T47D (cell line): ENCODE measurements at regions not wholly inside any gene's neighbourhood (a gene's known extent, or its start where the extent isn't known, plus 50 kb on each side); places are given as distances from the start of the nearest gene placed in this dataset.
"Not testable (repeated sequence)": the region's sequence is repeated elsewhere in the genome, so short reads cannot be mapped to it uniquely, and the experiment has no call there.

Source experiments
- DNase-seq, 2 experiments: peaks; one replicate each; pipeline versions ENCODE4 v3.0.0 to v3.0.0-alpha.2; 2011 to 2012; ENCODE audit warnings: low read depth in 1 of 2, low spot score in 1 of 2
- JUND ChIP-seq: IDR thresholded peaks from 2 replicates; pipeline ENCODE4 v1.6.1; 2012; ENCODE audit warnings: low read depth
- in situ Hi-C: cut with HindIII; loops from 2 replicates; pipeline ENCODE4 v1.10.0; 2016; ENCODE audit warnings: low sequenced_read_pairs, low pct_unique_long_range_greater_than_20kb

DNA sequence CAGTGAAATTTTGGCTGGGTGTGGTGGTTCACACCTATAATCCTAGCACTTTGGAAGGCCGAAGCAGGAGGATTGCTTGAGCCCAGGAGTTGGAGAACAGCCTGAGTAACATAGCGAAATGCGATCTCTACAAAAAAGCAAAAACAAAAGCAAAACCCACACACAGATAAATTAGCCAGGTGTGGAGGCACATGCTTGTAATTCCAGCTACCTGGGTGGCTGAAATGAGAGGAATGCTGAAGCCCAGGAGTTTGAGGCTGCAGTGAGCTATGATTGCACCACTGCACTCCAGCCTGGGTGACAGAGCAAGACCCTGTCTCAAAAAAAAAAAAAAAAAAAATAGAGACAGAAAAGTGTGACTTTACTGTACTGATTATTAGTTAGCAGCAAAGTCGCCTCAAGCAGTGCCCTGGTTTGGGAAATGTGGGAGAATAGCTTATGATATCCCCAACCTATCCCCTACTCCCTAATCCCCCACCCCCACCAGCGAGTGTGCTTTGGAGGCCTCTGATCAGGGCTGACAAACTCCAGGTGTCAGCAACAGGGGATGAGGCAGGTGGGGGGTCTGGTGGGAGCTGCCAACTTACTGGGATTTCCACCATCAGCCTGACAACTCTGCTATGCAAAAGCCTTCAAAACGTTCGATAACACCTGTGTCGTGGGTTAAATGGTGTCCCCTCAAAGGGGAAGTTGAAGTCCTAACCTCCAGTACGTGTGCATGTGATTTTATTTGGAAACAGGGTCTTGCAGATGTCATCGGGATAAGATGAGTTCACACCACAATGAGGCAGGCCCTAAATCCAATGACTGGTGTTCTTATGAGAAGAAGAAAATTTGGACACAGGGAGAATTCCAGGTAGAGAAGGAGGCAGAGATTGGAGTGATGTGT is 124.7 kb upstream of the SDK1 start:
- no peak for TF ChIP-seq JUND
- DNase-seq = no peak
- in situ Hi-C loops = no loop called here

DNA sequence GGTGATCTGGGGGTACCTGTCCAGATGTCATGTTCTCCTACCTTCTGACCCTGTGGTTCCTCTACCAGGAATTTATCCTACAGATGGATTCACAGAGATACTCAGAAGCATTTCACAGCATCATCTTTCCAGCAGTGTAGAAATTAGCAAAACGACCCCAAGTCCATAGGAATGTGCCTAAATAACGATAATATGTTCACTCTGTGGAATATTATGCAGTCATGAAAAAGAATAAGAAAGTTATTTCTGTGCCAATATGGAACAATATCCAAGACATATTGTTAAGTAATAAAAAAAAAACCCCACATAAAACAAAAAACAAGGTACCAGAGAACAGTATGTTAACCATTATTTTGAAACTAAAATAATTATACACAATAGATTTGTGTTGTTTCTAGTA is 123.8 kb upstream of the SDK1 start:
- DNase-seq = no peak
- in situ Hi-C loops = no loop called here
- TF ChIP-seq JUND = no peak

DNA sequence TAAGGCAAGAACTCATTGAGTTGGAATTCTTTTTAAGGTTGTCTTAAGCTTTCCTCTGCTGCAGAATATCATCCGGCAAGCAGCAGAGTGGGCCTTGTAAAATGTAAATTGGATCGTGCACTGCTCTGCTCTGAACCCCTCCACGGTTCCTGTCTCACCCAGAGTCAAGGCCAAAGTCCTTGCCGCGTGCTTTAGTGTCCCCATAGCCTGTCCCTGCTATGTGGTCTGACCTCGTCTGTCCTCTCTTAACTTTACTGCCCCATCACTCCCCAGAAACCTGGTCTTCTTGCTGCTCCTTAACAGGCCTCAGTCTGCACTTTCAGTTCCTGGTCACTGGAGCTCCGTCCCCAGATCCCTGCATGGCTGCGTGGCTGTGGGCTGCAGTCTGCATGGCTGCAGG is 121.6 kb upstream of the SDK1 start:
- no peak for DNase-seq
- TF ChIP-seq JUND = no peak
- in situ Hi-C loops = no loop called here

- DNase-seq = no peak
- TF ChIP-seq JUND = no peak
- in situ Hi-C loops = no loop called here
Measured at GRCh38 chr7:3180604-3181003, 120.4 kb upstream of the SDK1 start.

- DNase-seq, in situ Hi-C loops: not testable (repeated sequence)
Measured at GRCh38 chr7:3182055-3182454, 119.0 kb upstream of the SDK1 start.

DNA sequence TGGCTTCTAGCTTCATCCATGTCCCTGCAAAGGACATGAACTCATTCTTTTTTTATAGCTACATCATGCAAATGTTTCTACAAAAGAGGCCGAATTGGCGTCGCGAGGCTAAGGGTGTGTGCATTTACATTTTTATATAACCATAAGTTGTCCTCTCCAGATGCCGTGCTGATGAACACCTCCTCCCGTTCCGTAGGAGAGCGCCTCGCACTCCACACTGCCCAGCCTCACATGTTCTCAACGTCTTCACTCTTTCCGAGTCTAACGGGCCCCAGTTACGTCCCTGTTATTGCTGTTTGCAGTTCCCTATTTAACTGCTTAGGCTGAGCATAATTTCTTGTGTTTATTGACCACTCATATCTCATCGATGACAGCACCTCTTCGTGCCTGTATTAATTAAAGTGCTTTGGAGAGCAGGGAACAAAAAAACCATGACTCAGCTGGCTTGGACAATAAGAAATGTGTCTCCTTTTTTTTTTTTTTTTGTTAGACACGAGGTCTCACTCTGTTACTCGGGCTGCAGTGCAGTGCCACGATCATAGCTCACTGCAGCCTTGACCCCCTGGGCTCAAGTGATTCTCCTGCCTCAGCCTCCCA is 113.5 kb upstream of the SDK1 start:
- in situ Hi-C loops = no loop called here
- DNase-seq = no peak
- no peak for TF ChIP-seq JUND

GRCh38 chr7:3188946-3189345 is 112.1 kb upstream of the SDK1 start:
- no peak for DNase-seq
- no peak for TF ChIP-seq JUND

GRCh38 chr7:3191548-3191947 is 109.5 kb upstream of the SDK1 start:
- in situ Hi-C loops = no loop called here
- DNase-seq = no peak
- no peak for TF ChIP-seq JUND

More at GRCh38 chr7:3188946-3189345, 112.1 kb upstream of the SDK1 start:
- in situ Hi-C loops = no loop called here

GRCh38 chr7:3192669-3193068 is 108.4 kb upstream of the SDK1 start:
- in situ Hi-C loops = no loop called here
- DNase-seq = no peak
- no peak for TF ChIP-seq JUND

DNA sequence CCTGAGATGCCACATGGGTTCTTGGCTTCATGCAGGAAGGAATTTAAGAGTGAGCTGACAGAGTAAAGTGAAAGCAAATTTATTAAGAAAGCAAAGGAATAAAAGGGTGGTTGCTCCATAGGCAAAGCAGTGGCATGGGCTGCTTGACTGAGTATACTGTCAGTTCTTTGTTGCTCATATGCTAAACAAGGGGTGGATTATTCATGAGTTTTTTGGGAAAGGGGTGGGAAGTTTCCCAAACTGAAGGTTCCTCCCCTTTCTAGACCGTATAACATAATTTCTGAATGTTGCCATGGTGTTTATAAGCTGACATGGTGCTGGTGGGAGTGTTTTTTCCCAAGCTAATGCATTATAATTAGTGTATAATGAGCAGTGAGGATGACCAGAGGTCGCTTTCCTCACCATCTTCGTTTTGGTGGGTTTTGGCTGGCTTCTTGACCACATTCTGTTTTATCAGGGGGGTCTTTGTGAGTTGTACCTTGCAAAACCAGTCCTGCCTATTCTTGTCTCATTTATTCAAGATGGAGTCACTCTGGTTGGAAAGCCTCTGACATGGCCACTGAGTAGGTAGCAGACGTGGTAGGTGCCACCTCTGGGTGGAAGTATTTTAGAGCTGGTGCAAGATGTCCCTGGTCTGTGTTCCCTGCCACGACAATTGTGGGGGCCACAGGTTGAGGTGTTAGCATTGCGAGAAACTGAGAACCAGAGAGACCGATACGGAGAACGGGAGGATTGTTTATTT is 107.5 kb upstream of the SDK1 start:
- in situ Hi-C loops = no loop called here
- DNase-seq = no peak
- TF ChIP-seq JUND = no peak

DNA sequence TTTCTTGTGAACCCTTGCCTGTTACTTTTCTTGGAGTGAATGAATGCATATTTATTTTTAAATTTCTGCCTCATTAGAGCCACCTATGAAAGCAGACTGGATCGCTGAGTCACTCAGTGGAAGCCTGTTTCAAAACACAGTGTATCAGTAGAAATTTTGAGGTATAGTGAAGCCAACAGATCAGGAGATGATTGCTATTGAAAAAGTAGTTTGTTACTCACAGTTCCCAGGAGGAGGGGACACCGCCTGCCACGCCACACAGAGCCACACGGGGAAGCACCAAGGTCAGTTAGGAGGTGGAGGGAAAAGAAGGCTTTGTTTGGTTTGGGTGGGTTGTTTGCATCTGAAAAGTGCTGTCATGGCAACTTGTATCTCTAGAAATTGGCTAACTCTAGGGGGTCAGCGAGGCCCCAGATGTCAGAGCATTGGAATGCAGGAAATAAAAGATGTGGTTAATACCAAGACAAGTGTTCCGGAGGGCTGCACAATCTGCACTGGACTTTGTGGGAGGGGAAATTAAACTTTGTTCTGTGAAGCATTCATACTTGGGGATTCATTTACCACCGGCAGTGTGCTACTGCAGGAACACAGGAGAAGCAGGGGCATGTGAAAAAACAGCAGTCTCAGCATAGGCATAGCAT is 106.4 kb upstream of the SDK1 start:
- DNase-seq = no peak
- TF ChIP-seq JUND = no peak
- in situ Hi-C loops = no loop called here

- TF ChIP-seq JUND = no peak
- in situ Hi-C loops = no loop called here
- DNase-seq = no peak
Measured at GRCh38 chr7:3195160-3195559, 105.9 kb upstream of the SDK1 start.
